PC-3 (cell line): ENCODE measurements at regions not wholly inside any gene's neighbourhood (a gene's known extent, or its start where the extent isn't known, plus 50 kb on each side); places are given as distances from the start of the nearest gene placed in this dataset.
"Not testable (repeated sequence)": the region's sequence is repeated elsewhere in the genome, so short reads cannot be mapped to it uniquely, and the experiment has no call there.

ENCODE experiments used
- ATAC-seq: fragments of 200-7000 bp; cut with Tn5 transposase; 2 replicates; pipeline ENCODE4 v1.9.1; 2020; ENCODE audit warnings: mild to moderate bottlenecking, moderate library complexity
- BruUV-seq: library from RNA; stranded (reverse); fragments of 400-500 nt; replicated peaks from 2 replicates; lab custom pipeline; 2021; lab: Mats Ljungman, UMichigan
- CTCF ChIA-PET: fragments of 300-600 bp; sonication (Branson Sonifier 250); formaldehyde crosslinking; loops from one replicate; lab custom pipeline; 2022; ENCODE audit warnings: antibody characterized with exemption; lab: Charles Lee
- POLR2A ChIA-PET: fragments of 300-600 bp; sonication (Branson Sonifier 250); formaldehyde crosslinking; loops from one replicate; lab custom pipeline; 2022; ENCODE audit warnings: antibody characterized with exemption; ENCODE audit not compliant: unreplicated experiment; lab: Charles Lee
- DNase-seq: peaks from one replicate; pipeline ENCODE4 v3.0.0-alpha.2; 2015
- H2AFZ ChIP-seq: fragments of 300-600 bp; sonication (generic); 2 replicates; pipeline ENCODE4 v1.6.0; 2016; ENCODE audit warnings: antibody characterized with exemption, low read length
- H3F3A ChIP-seq: fragments of 300-600 bp; sonication (generic); one replicate; pipeline ENCODE4 v1.6.0; 2017; ENCODE audit warnings: antibody characterized with exemption, low read length, control low read depth, mild to moderate bottlenecking; ENCODE audit not compliant: unreplicated experiment
- H3K27ac ChIP-seq: fragments of 300-600 bp; sonication (generic); 2 replicates; pipeline ENCODE4 v1.5.1; 2016; ENCODE audit warnings: mild to moderate bottlenecking, low read length
- H3K27me3 ChIP-seq: fragments of 300-600 bp; sonication (generic); 2 replicates; pipeline ENCODE4 v1.6.1; 2016; ENCODE audit warnings: low read length, mixed read lengths
- H3K36me3 ChIP-seq: fragments of 300-600 bp; sonication (generic); 2 replicates; pipeline ENCODE4 v1.6.1; 2016; ENCODE audit warnings: low read depth, mixed run types, low read length, mixed read lengths
- H3K4me1 ChIP-seq: fragments of 300-600 bp; sonication (generic); 2 replicates; pipeline ENCODE4 v1.5.1; 2016; ENCODE audit warnings: low read length; ENCODE audit not compliant: insufficient read depth
- H3K4me2 ChIP-seq: fragments of 300-600 bp; sonication (generic); 2 replicates; pipeline ENCODE4 v1.6.0; 2016; ENCODE audit warnings: low read length
- H3K4me3 ChIP-seq: fragments of 300-600 bp; sonication (generic); 2 replicates; pipeline ENCODE4 v1.5.1; 2016; ENCODE audit warnings: mild to moderate bottlenecking, low read length, mixed read lengths
- H3K79me2 ChIP-seq: fragments of 300-600 bp; sonication (generic); 2 replicates; pipeline ENCODE4 v1.6.1; 2017; ENCODE audit warnings: low read length, mixed read lengths
- H3K9ac ChIP-seq: fragments of 300-600 bp; sonication (generic); 2 replicates; pipeline ENCODE4 v1.6.0; 2016; ENCODE audit warnings: mild to moderate bottlenecking, low read length
- H3K9me2 ChIP-seq: fragments of 300-600 bp; sonication (generic); replicated peaks from 2 replicates; pipeline ENCODE4 v1.6.1; 2016; ENCODE audit warnings: mixed run types, low read length, mixed read lengths
- H3K9me3 ChIP-seq: fragments of 300-600 bp; sonication (generic); 2 replicates; pipeline ENCODE4 v1.6.1; 2016; ENCODE audit warnings: low read length, mixed read lengths
- H4K20me1 ChIP-seq: fragments of 300-600 bp; sonication (generic); 2 replicates; pipeline ENCODE4 v1.6.1; 2016; ENCODE audit warnings: low read length, mixed read lengths
- intact Hi-C: fragments of 100-400 bp; cut with micrococcal nuclease; formaldehyde crosslinking; loops from 2 replicates; pipeline ENCODE4 v1.9.0; 2023

DNA sequence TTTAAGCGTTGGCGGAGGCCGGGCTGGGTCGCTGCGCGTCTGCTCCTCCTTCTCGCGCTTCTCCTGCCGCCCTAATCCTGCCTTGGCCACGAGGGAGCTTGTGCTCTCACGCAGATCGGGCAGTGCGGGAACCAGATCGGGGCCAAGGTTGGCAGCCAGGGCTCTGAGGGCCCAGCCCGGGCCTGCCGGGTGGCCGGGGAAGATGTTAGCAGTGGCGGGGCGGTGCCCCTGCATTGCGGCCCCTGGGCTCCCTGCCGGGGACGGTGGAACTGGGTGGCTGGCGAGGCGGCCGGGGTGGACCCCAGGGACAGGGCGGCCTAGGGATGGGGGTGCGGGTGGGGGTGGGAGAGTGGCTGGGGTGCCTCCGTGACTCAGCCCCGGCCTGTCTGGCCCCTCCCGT, 297.4 kb downstream of the CACNA1B start:
- DNase-seq, intact Hi-C loops, H2AFZ ChIP-seq, H4K20me1 ChIP-seq, H3K4me1 ChIP-seq, H3K27ac ChIP-seq, H3K9me3 ChIP-seq, POLR2A ChIA-PET, H3K9ac ChIP-seq, H3K79me2 ChIP-seq, ATAC-seq, H3K36me3 ChIP-seq, H3K4me2 ChIP-seq, H3K9me2 ChIP-seq, H3F3A ChIP-seq, H3K4me3 ChIP-seq, CTCF ChIA-PET, BruUV-seq, H3K27me3 ChIP-seq: not testable (repeated sequence)

GRCh38 chr9:138175354-138175753, 297.8 kb downstream of the CACNA1B start:
- H3K9me3 ChIP-seq, CTCF ChIA-PET, H3K79me2 ChIP-seq, H3K4me1 ChIP-seq, intact Hi-C loops, H3F3A ChIP-seq, H3K9me2 ChIP-seq, BruUV-seq, H2AFZ ChIP-seq, H3K9ac ChIP-seq, H3K36me3 ChIP-seq, ATAC-seq, H3K27ac ChIP-seq, H3K4me3 ChIP-seq, H3K27me3 ChIP-seq, H3K4me2 ChIP-seq, H4K20me1 ChIP-seq, DNase-seq, POLR2A ChIA-PET: not testable (repeated sequence)

- H3K9me2 ChIP-seq, H3K4me2 ChIP-seq, H2AFZ ChIP-seq, H3K9ac ChIP-seq, H3K79me2 ChIP-seq, intact Hi-C loops, BruUV-seq, H3K4me3 ChIP-seq, H4K20me1 ChIP-seq, ATAC-seq, POLR2A ChIA-PET, CTCF ChIA-PET, H3K9me3 ChIP-seq, DNase-seq, H3K27me3 ChIP-seq, H3K36me3 ChIP-seq, H3K4me1 ChIP-seq, H3F3A ChIP-seq, H3K27ac ChIP-seq: not testable (repeated sequence)
Measured at GRCh38 chr9:138177091-138177490, 299.5 kb downstream of the CACNA1B start.

DNA sequence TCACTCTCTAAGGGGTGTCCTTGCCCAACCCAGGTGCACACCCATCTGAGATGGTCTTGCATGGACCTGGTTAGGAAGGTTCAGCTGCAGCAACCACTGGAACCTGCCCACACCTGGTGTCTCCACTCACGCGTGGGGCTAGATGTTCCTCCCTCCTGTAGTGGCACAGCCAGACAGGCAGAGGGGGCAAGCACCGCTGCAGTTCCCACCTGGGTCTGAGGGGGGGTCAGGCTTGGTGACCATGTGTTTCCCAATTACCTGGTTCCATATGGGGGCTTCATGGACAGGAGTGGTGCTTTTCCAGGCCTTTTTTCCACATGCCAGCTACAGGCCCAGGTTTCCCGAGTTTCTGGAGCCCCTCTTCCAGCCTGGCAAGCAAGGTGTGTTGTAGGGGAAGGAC, 301.4 kb downstream of the CACNA1B start:
- CTCF ChIA-PET, BruUV-seq, H3K4me3 ChIP-seq, H3K27me3 ChIP-seq, H3K9me3 ChIP-seq, H3K27ac ChIP-seq, DNase-seq, H3K79me2 ChIP-seq, H3K9me2 ChIP-seq, ATAC-seq, H4K20me1 ChIP-seq, POLR2A ChIA-PET, H3K36me3 ChIP-seq, intact Hi-C loops, H3F3A ChIP-seq, H3K4me1 ChIP-seq, H3K9ac ChIP-seq, H3K4me2 ChIP-seq, H2AFZ ChIP-seq: not testable (repeated sequence)

DNA sequence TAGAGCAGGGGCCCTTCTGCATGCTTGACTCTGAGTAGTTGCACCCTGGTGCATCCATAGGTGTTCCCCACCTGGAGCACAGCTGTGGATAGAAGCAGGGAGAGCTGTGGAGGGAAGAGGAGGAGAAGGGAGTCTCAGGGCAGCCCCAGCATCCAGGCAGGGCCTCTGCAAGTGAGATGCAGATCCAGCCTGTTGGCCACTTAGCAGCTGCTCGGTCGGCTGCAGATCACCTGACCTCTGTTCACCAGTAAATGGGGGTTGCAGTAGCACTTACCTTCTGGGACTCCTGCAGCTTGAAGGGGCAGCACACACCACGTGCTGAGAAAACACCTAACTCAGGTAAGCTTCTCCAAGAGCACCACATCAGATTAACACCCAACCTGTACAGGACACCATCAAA, 302.1 kb downstream of the CACNA1B start:
- H4K20me1 ChIP-seq, POLR2A ChIA-PET, DNase-seq, H3K27ac ChIP-seq, H3F3A ChIP-seq, H3K9me2 ChIP-seq, H3K4me3 ChIP-seq, H3K4me1 ChIP-seq, H3K4me2 ChIP-seq, H3K27me3 ChIP-seq, BruUV-seq, CTCF ChIA-PET, H3K9me3 ChIP-seq, intact Hi-C loops, H3K9ac ChIP-seq, H3K79me2 ChIP-seq, H3K36me3 ChIP-seq, H2AFZ ChIP-seq, ATAC-seq: not testable (repeated sequence)

- H3F3A ChIP-seq, BruUV-seq, H3K27ac ChIP-seq, H3K27me3 ChIP-seq, H3K4me3 ChIP-seq, H3K4me1 ChIP-seq, H3K36me3 ChIP-seq, H3K9me2 ChIP-seq, intact Hi-C loops, CTCF ChIA-PET, H2AFZ ChIP-seq, H3K9me3 ChIP-seq, H3K9ac ChIP-seq, H3K4me2 ChIP-seq, H4K20me1 ChIP-seq, POLR2A ChIA-PET, H3K79me2 ChIP-seq, ATAC-seq: not testable (repeated sequence)
- peak; percentile 1 for DNase-seq
Measured at GRCh38 chr9:138181963-138182362, 304.4 kb downstream of the CACNA1B start.

GRCh38 chr9:138197156-138197555, 319.6 kb downstream of the CACNA1B start:
- H3K4me1 ChIP-seq, H3K79me2 ChIP-seq, ATAC-seq, H3K27me3 ChIP-seq, H3K27ac ChIP-seq, H3F3A ChIP-seq, H3K4me3 ChIP-seq, intact Hi-C loops, H3K4me2 ChIP-seq, H4K20me1 ChIP-seq, H3K9me3 ChIP-seq, DNase-seq, POLR2A ChIA-PET, CTCF ChIA-PET, H3K36me3 ChIP-seq, H3K9ac ChIP-seq, BruUV-seq, H3K9me2 ChIP-seq, H2AFZ ChIP-seq: not testable (repeated sequence)
